AG10803 (cell line): ENCODE measurements at regions not wholly inside any gene's neighbourhood (a gene's known extent, or its start where the extent isn't known, plus 50 kb on each side); places are given as distances from the start of the nearest gene placed in this dataset.

Experiments used
- DNase-seq: peaks from one replicate; pipeline ENCODE4 v3.0.0; 2010; ENCODE audit warnings: low read depth
- H3K4me3 ChIP-seq: 2 replicates; pipeline ENCODE4 v1.5.1; 2011; ENCODE audit warnings: mild to moderate bottlenecking, low read length, control low read depth
- CTCF ChIP-seq: conservative IDR thresholded peaks from 2 replicates; pipeline ENCODE4 v1.5.1; 2011; ENCODE audit warnings: mild to moderate bottlenecking, low read length, control low read depth, inconsistent platforms

GRCh38 chr1:30198795-30199403 is 524.5 kb downstream of the MATN1 start:
- no peak overlapping the region for H3K4me3 ChIP-seq
- TF ChIP-seq CTCF, result no peak
- no peak for DNase-seq

GRCh38 chr1:30198451-30198760 is 525.0 kb downstream of the MATN1 start:
- no peak for DNase-seq
- no peak for TF ChIP-seq CTCF
- H3K4me3 ChIP-seq, result no peak overlapping the region

- no peak overlapping the region for H3K4me3 ChIP-seq
- TF ChIP-seq CTCF, result no peak
- peak; percentile 18 for DNase-seq
Observed at GRCh38 chr1:30197639-30198450, 525.5 kb downstream of the MATN1 start.

DNA sequence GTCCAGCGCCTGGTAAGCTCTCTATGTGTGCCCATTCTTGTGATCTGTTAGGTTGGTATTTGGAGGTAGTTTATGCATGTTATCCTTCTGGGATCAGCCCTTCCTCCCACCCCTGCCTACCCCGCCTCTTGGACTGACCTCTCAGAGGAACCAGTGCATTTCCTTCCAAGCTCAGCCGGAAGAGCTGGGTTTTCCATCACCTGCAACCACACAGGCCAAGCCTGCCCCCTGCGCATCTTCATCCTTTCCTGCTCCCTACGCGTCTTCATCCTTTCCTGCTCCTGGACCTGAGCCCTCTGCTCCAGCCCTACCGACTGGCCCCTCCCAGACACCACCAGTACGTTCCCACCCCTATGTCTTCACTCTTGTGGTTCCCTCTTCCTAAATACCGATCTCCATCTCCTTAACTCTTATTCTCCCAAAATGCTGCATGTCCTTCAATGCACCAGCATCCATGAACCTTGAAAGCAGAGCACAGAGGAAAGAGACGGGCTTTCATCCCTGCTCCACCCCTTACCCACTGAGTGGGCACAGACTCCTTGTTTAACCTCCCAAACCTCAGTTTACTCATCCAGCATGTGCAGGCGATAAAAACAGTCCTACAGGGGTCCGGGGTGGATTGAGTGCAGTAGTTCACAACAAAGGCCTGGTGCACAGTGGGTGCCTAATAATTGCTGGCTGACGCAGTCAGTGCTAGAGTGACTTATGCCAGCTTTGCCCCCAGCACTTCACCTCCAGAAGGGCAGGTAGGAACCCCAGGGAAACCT is 526.3 kb downstream of the MATN1 start:
- no peak for DNase-seq
- TF ChIP-seq CTCF, result no peak
- H3K4me3 ChIP-seq, result no peak overlapping the region

- TF ChIP-seq CTCF, result no peak
Observed at GRCh38 chr1:30196457-30196856, 526.9 kb downstream of the MATN1 start.

GRCh38 chr1:30195424-30196134 is 527.8 kb downstream of the MATN1 start:
- no peak for DNase-seq
- H3K4me3 ChIP-seq, result no peak overlapping the region
- no peak for TF ChIP-seq CTCF

More at GRCh38 chr1:30196457-30196856, 526.9 kb downstream of the MATN1 start:
- no peak overlapping the region for H3K4me3 ChIP-seq
- DNase-seq, result no peak
